ENCODE measurements at regions not wholly inside any gene's neighbourhood (a gene's known extent, or its start where the extent isn't known, plus 50 kb on each side); places are given as distances from the start of the nearest gene placed in this dataset.

- no peak overlapping the region for H2BK5ac ChIP-seq (ENCODE audit: low read depth, low read length, poor library complexity, severe bottlenecking)
- dilution Hi-C loops (cut with HindIII; ENCODE audit: low sequenced_read_pairs, unreplicated experiment) (no loop called here), in situ Hi-C loops (cut with MboI; ENCODE audit: low sequenced_read_pairs) (no loop called here), intact Hi-C loops (cut with micrococcal nuclease) (loop anchor here (1.0 to 5.0 kb wide), 3 partner anchors 32 to 180 kb away; no protein-coding TSS in a partner anchor)
- no peak overlapping the region for H4K8ac ChIP-seq (ENCODE audit: low read depth in 2 of 2, low read length in 2 of 2)
- H3K27ac ChIP-seq (ENCODE audit: insufficient read depth, low read length) = no peak overlapping the region
- H4K91ac ChIP-seq (ENCODE audit: insufficient read depth, low read depth, low read length) = no peak overlapping the region
- no TSS peak for BruUV-seq (replicated peaks)
- no peak overlapping the region for H3K4ac ChIP-seq (ENCODE audit: low read depth, low read length)
- H3K18ac ChIP-seq (ENCODE audit: low read depth, low read length) = no peak overlapping the region
- no peaks in the 10 kb centered on the region; the same call in 1 of the 2 replicates for H3K27me3 ChIP-seq (ENCODE audit: control insufficient read depth, insufficient read depth, low read length)
- no peaks in the 10 kb centered on the region for H3K9me3 ChIP-seq (ENCODE audit: control insufficient read depth, insufficient read depth, low read length)
- H3K9me1 ChIP-seq (ENCODE audit: insufficient read depth, low read length) = peaks cover 4% of the 10 kb centered on the region; the same call in 1 of the 2 replicates
- no peak for TF ChIP-seq CTCF (conservative IDR thresholded peaks at IDR 0.05; ENCODE audit: low read depth, low read length)
- TF ChIP-seq CEBPB (IDR thresholded peaks at IDR 0.05; ENCODE audit: low read depth, low read length) = no peak
- no peak for TF ChIP-seq RAD21 (IDR thresholded peaks at IDR 0.05; ENCODE audit: low read length)
- TF ChIP-seq POLR2A (IDR thresholded peaks at IDR 0.05; ENCODE audit: low read depth, low read length) = no peak
- no peak for TF ChIP-seq RCOR1 (IDR thresholded peaks at IDR 0.05; ENCODE audit: insufficient replicate concordance, low read length)
- TF ChIP-seq MAFK (IDR thresholded peaks at IDR 0.05; ENCODE audit: low read depth, low read length) = no peak
- TF ChIP-seq BHLHE40 (IDR thresholded peaks at IDR 0.05; ENCODE audit: low read depth, low read length) = no peak
- no peak for TF ChIP-seq SMC3 (IDR thresholded peaks at IDR 0.05; ENCODE audit: low read depth, low read length)
- TF ChIP-seq MXI1 (IDR thresholded peaks at IDR 0.05; ENCODE audit: borderline replicate concordance, low read depth, low read length) = no peak
- no peak for TF ChIP-seq RFX5 (IDR thresholded peaks at IDR 0.05; ENCODE audit: low read depth, low read length)
- no peak for TF ChIP-seq FOS (IDR thresholded peaks at IDR 0.05; ENCODE audit: low read depth, low read length)
- TF ChIP-seq NFE2L2 (IDR thresholded peaks at IDR 0.05; ENCODE audit: low read depth, low read length) = no peak
- TF ChIP-seq CHD1 (IDR thresholded peaks at IDR 0.05; ENCODE audit: low read depth, low read length) = no peak
- TF ChIP-seq USF2 (IDR thresholded peaks at IDR 0.05; ENCODE audit: low read depth, low read length) = no peak
- TF ChIP-seq ELK1 (IDR thresholded peaks at IDR 0.05; ENCODE audit: borderline replicate concordance, low read depth, low read length) = no peak
- ATAC-seq (ENCODE audit: low read depth) = no peak
- no peak overlapping the region for H3K14ac ChIP-seq (replicated peaks; ENCODE audit: low read depth, low read length)
- no peak overlapping the region for H2BK20ac ChIP-seq (ENCODE audit: low read depth, low read length)
- no peak for DNase-seq
- no CpG with 5 or more reads among the region's 3 CpGs for WGBS, 2 experiments (ENCODE audit: extremely low coverage in 2 of 2, insufficient read length in 1 of 2)
- H3K36me3 ChIP-seq (ENCODE audit: control insufficient read depth, insufficient read depth, low read length) = no peaks in the 10 kb centered on the region
- H4K20me1 ChIP-seq (ENCODE audit: insufficient read depth, low read length) = no peaks in the 10 kb centered on the region
- no peak overlapping the region for H3K9ac ChIP-seq (ENCODE audit: low read depth, low read length)
- no peak overlapping the region for H2AK9ac ChIP-seq (replicated peaks; ENCODE audit: low read depth, low read length, poor library complexity)
- no peak overlapping the region for H3K4me2 ChIP-seq (ENCODE audit: low read depth, low read length)
- H3K79me1 ChIP-seq (ENCODE audit: low read depth in 1 of 2, low read length in 2 of 2) = no peaks in the 10 kb centered on the region
- no peak overlapping the region for H2AFZ ChIP-seq (replicated peaks; ENCODE audit: low read length, poor library complexity)
- H2BK120ac ChIP-seq (ENCODE audit: low read depth, low read length) = no peak overlapping the region
- POLR2A ChIA-PET (ENCODE audit: unreplicated experiment) = no interaction called here
- no peak overlapping the region for H3K56ac ChIP-seq (ENCODE audit: extremely low read depth, insufficient read depth, low read length)
- H3K4me1 ChIP-seq (ENCODE audit: control insufficient read depth, insufficient read depth, low read length) = no peaks in the 10 kb centered on the region
- CTCF ChIA-PET = interaction anchor here (1.2 kb wide), 1 partner anchor 18 kb away, joined by 4 read pairs; no protein-coding TSS in a partner anchor
- no peak overlapping the region for H3K4me3 ChIP-seq (ENCODE audit: insufficient read depth, low read depth, low read length)
- no peak overlapping the region for H3K23ac ChIP-seq (ENCODE audit: low read depth, low read length)
- no peak overlapping the region for H2BK15ac ChIP-seq (ENCODE audit: low read depth, low read length)
- H2AK5ac ChIP-seq (ENCODE audit: low read depth, low read length) = no peak overlapping the region
- no peak overlapping the region for H4K5ac ChIP-seq (ENCODE audit: low read depth, low read length)
Measured at GRCh38 chr6:152896923-152897322, 85.9 kb downstream of the FBXO5 start.
